GM08714 (cell line): ENCODE measurements at regions not wholly inside any gene's neighbourhood (a gene's known extent, or its start where the extent isn't known, plus 50 kb on each side); places are given as distances from the start of the nearest gene placed in this dataset.

Experiments
- H3K4me3 ChIP-seq: fragments of 200-500 bp; sonication (Bioruptor generic); 2 replicates; pipeline ENCODE4 v1.5.1; 2014; ENCODE audit warnings: mild to moderate bottlenecking, low read length, inconsistent platforms
- ZNF274 ChIP-seq: IDR thresholded peaks from 2 replicates; pipeline ENCODE4 v1.6.1; 2012; ENCODE audit warnings: mild to moderate bottlenecking, low read depth, low read length

DNA sequence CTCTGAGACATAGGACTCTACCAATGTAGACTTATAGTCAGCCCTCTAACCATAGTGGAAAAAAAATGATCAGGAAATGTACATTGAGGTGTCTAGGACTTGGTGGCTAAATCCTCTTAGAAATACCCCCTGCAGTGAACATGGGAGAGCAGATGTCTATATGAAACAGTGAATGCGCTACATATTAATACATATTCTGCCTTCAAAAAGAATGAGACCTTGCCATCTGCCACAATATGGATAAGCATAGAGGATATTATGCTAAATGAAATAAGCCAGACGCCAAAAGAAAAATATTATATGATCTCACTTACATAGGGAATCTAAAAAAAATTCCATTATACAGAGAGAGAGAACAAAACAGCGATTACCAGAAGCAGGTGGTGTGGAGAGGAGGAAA is 66.6 kb upstream of the HAO2 start:
- no peak for TF ChIP-seq ZNF274
- H3K4me3 ChIP-seq = no peak overlapping the region

DNA sequence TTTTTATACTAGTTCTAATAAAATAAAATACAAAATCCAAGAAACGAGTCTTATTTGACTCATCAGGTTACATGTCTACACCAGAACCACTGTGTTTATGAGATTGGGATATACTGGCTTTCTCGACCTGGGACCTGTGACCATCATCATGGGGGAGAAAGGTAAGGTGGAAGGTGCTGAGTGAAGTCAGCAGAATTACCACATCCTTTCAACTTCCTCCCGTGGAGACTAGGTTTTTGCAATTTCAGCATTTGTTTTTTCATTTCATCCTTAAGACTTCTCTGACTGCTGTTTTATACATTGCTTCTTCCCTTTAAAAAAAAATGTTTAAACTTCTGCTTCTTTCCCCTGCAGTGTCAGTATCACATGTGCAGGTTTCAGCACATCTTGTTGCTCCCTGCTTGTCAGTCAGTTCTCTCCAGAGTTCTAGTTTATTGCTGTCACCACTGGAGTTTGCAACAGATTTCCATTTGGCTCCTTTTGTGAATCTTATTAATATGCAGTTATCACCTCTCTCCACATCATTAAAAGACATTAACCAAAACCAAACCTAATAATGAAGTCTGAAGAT is 60.4 kb upstream of the HAO2 start:
- H3K4me3 ChIP-seq = no peak overlapping the region
- TF ChIP-seq ZNF274 = no peak

DNA sequence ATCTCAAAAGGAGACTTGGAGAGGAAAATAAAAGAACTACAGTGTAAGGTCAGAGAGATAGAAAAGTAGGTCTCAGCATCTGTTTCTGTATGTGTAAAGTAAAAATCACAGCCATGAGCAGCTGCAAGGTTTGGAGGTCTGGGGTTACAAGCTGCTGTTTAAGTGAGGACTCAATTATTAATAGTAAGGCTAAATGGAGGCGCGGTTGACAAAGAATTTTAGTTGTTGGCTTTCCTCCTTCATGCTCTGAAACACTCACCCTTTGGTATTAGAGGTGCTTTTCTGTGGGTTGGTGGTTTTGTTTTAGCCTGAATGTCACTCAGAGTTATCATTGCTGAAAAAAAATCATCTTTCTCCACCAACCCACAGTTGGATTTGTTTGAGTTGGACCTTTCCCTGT is 59.8 kb upstream of the HAO2 start:
- no peak overlapping the region for H3K4me3 ChIP-seq
- no peak for TF ChIP-seq ZNF274

DNA sequence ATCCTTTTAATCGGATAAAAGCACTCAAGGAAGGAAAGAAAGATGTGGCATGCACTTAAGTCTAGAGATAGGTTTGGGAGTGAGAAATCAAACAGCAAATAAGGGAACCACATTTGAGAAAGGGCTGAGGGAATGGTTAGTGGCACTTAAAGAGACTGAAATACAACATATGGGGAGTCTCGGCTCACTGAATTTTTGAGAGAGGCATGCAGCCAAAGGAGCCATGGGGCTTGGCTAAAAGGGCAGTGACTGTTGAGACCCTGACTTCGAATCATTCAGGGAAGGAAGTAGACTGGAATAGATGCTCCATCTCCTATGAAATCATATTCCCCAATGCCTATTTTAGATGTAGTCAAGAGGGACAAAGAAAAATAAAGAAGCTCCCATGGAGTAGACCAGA is 58.3 kb upstream of the HAO2 start:
- no peak for TF ChIP-seq ZNF274
- H3K4me3 ChIP-seq = no peak overlapping the region

DNA sequence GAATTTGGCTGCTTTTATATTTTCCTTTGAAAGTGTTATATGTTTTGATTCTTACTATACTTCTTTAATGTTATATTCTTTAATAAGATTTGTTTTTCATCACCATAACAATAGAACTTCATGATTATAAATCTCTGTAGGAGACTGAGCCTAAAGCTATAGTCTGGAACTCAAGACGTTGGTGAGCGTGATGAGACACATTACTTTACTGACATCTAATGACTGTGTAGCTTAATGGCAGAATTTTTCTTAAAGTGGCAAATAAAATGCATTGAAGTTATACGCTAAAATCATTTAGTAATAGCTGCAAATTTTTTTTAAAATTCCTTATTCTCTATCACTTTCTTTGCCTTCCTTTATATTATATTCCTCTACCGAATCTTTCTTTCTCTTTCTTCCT is 56.1 kb upstream of the HAO2 start:
- TF ChIP-seq ZNF274 = no peak
- H3K4me3 ChIP-seq = no peak overlapping the region

DNA sequence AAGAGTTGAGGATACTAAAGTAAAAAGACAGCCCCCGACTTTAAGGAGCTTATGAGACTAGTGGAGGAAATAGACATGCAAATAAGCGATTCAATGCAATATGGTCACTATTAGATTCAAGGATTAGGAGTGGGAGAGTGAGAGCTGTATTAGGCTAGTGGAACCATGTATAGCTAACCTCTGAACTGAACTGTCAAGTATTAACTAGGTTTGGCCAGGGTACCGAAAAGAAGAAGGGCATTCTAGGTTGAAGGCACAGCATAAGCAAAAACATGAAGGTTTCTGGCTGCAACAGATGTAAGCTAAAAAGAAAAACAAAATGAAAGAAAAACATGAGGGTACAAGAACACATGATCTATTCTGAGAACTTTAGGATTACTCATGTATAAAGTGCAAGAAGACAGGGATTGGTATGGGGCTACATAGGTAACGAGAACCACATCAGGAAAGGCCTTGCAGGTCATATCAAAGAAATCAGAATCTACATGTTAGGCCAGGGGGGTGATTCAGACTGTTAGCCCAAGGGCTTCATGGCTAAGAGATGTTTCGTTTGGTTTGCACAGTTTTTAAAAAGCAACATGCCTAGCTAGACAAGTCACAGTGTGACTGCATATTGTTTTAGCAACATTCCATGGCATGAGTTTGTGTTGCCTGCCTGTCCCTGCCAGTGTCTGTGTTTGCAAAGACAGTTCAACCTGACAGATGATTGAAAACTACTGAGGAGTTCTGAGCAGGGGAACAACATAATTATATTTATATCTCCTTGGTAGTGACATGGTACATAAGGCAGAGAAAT is 54.4 kb upstream of the HAO2 start:
- H3K4me3 ChIP-seq = no peak overlapping the region
- no peak for TF ChIP-seq ZNF274

DNA sequence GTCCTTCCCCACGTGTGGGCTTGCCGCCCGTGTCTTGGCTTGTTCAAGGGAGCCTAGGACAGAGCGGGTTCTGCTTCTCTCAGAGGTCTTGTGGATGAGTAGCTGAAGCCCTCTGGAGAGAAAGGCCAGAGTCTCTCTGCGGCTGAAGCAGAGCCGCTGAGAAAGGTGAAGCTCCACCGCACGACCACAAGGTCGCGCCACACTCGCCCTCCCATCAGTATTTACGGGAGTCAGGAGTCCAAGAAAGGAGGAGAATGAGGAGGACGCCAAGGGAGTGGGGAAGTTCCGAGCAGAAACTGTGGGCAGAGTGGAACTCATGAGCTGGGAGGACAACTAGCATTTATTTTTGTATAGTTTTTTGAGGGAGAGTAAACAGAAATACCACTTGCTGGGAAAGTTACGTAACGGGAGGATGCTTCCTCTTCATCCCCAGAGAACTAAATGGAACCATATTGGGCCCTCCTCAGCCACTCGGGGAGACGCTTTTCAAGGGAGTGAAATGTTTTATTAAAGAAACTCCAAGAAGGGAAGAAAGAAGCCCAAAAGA is 51.6 kb upstream of the HAO2 start:
- no peak for TF ChIP-seq ZNF274
- H3K4me3 ChIP-seq = no peak overlapping the region

DNA sequence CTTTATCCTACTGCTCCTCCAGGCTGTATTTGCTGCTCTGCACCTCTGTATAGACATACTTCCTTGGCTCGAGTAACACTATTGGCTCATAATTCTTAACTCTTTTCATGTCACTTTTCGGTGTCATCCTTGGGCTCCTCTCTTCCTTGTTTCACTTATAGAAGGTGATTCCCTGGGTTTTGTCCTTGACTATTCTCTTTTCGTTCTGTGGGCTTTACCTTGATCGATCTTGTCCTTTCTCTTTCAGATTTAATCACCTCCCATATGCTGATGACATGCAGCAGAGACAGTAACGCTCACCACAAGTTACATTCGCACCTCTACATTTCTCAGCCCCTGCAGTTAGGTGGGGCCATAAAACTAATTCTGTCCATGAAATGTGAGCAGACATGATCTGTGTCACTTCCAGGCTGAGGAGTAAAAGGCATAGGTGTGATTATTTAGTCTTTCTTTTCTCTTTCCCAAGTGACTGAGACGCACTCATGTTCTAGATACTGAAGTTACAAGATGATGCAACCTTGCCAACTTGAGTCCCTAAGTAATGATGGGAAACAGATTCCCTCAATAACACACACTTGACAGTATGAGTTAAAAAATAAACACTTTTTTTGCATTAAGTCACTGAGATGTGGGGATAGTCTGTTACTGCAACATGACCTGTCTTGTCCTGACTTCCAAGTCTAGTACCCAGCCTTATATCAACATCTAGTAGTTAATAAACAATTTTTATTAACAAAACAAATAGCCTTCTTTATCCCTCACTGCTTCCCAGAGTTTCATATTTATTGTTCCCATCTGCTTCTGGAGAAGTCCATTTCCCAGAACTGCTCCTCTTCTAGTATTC is 49.9 kb upstream of the HAO2 start:
- peak overlapping the region; percentile 26; the same call in 1 of the 2 replicates for H3K4me3 ChIP-seq
- TF ChIP-seq ZNF274 = no peak
